Lower leg skin (tissue), 4 donors: ENCODE measurements at regions not wholly inside any gene's neighbourhood (a gene's known extent, or its start where the extent isn't known, plus 50 kb on each side); places are given as distances from the start of the nearest gene placed in this dataset.

Source experiments
- DNase-seq, 2 donors: peaks; one replicate each; pipeline ENCODE4 v3.0.0-alpha.2; 2019; ENCODE audit warnings: low spot score in 2 of 2
- H3K4me3 ChIP-seq: fragments of 200-600 bp; sonication (generic); 2 replicates; pipeline ENCODE4 v1.5.1; 2017; ENCODE audit warnings: mild to moderate bottlenecking, low read depth; ENCODE audit not compliant: poor library complexity, severe bottlenecking
- POLR2A ChIP-seq, 2 donors: fragments of 450-650 bp; IDR thresholded peaks; one replicate each; pipeline ENCODE4 v1.6.1; 2016 to 2017; ENCODE audit warnings: antibody characterized with exemption in 2 of 2, mild to moderate bottlenecking in 1 of 2, moderate library complexity in 1 of 2
- WGBS, 2 donors: methylation state at CpG; one replicate each; pipeline ENCODE4 v1.1.5; 2018; 5-methylcytosine and 5-hydroxymethylcytosine counted together
- intact Hi-C: fragments of 100-400 bp; cut with DNase I; formaldehyde crosslinking; loops from one replicate; pipeline ENCODE4 v1.15.0; 2023; ENCODE audit warnings: low total_unique reads
- TF ChIP-seq, protein P1 (sequence below), 3 donors: fragments of 450-650 bp; IDR thresholded peaks; one replicate each; pipeline ENCODE4 v1.5.1; 2016; ENCODE audit warnings: antibody characterized with exemption in 3 of 3, mild to moderate bottlenecking in 3 of 3, moderate library complexity in 2 of 3

DNA sequence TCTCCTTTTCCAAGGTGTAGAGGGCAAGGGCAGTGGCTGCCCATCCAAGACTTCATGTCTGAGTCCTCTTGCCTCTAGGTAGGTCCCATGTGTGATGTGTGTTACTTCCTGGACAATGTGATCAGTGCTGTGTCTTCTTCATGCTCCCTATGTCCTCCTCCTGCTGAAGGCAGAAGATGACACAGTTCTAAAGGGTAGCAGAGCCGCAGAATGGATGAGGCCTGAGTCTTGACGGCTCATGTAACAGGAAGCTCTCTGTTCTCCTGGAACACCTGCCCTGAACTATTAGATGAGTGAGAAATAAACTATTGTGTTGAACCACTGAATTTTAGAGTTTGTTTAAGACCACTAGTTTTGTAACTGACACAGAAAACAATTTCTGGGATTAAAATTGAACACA lies 165.9 kb downstream of the NDFIP2 start:
- no peak for TF ChIP-seq POLR2A (IDR thresholded peaks at IDR 0.05)
- TF ChIP-seq, protein P1, sequence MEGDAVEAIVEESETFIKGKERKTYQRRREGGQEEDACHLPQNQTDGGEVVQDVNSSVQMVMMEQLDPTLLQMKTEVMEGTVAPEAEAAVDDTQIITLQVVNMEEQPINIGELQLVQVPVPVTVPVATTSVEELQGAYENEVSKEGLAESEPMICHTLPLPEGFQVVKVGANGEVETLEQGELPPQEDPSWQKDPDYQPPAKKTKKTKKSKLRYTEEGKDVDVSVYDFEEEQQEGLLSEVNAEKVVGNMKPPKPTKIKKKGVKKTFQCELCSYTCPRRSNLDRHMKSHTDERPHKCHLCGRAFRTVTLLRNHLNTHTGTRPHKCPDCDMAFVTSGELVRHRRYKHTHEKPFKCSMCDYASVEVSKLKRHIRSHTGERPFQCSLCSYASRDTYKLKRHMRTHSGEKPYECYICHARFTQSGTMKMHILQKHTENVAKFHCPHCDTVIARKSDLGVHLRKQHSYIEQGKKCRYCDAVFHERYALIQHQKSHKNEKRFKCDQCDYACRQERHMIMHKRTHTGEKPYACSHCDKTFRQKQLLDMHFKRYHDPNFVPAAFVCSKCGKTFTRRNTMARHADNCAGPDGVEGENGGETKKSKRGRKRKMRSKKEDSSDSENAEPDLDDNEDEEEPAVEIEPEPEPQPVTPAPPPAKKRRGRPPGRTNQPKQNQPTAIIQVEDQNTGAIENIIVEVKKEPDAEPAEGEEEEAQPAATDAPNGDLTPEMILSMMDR (IDR thresholded peaks at IDR 0.05) = no peak
- DNase-seq = no peak
- intact Hi-C loops = no loop called here
- H3K4me3 ChIP-seq = no peak overlapping the region
- 75 to 86% methylated on average over 2 of the region's 2 CpGs for WGBS, 2 donors

DNA sequence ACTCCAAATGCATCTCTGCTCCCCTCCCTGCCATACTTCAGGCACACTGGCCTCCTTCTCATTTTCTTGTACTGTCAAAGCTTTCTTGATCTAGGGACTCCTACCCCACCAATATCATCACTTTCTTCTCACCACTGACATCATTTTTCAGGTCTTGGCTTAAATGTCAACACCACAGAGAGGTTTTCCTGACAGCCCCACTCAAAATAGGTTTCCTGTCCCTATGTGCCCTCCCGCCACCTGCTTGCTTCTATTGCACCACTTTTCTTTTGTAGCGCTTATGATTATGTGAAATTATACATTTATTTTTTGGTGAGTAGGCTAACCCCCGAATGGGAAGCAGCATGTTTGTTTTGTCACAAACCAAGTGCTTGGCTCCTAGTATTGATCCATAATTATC lies 164.6 kb downstream of the NDFIP2 start:
- 85 to 91% methylated on average over 3 of the region's 3 CpGs for WGBS, 2 donors
- no peak for DNase-seq
- intact Hi-C loops = no loop called here
- H3K4me3 ChIP-seq = no peak overlapping the region
- TF ChIP-seq POLR2A (IDR thresholded peaks at IDR 0.05) = no peak
- TF ChIP-seq, protein P1 (IDR thresholded peaks at IDR 0.05) = no peak

DNA sequence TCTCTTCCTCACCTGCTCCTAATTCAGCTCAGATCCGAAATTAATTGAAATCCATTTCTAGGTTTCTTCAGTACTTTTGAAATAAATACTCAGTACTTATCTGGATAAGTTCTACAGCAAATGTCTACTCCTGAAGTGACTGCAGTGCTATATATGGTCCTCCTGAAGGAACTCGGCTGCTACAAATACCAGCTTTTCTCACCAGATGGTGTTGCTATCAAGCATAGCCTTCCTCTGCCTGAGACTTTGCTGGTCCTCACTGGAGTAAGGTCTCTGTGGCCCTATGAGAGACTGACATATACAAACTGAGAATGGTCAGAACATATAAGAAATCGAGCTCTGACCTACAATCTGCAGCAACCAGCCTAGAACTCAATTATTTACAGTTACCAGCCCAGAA lies 161.6 kb downstream of the NDFIP2 start:
- TF ChIP-seq, protein P1 (IDR thresholded peaks at IDR 0.05) = no peak
- no peak for TF ChIP-seq POLR2A (IDR thresholded peaks at IDR 0.05)
- WGBS, 2 donors = 73 to 75% methylated on average over 3 of the region's 3 CpGs
- DNase-seq = no peak
- no peak overlapping the region for H3K4me3 ChIP-seq
- intact Hi-C loops = no loop called here

DNA sequence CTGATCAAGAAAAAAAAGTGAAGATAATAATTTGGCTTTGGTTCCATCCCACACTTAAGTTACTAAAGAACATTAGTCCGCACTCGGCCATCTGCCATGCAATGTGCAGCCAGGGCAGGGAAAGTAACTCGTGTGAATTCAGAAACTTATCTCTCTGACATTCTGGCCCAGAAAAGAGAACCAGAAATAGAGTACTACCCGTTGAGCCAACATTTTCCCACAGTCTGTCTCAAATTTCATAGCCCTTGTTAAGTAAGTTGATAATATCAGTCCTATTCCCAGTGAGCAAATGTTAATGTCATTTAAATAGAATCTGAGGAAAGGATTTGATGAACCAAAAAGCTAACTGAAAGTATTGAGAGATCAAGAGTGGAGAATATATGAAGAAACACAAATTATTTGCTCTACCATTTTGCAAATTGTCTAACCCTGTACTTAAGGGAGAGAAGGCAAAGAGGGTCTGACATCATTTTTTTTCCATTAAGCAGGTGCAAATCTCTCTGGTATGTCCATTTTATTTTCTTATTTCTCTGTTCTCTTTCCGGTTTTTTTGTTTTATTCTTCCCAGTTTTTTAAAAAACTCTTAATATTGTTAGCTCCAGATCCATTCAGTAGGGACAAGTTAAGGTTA lies 156.3 kb downstream of the NDFIP2 start:
- WGBS, 2 donors = 30 to 48% methylated on average over 5 of the region's 5 CpGs
- DNase-seq = no peak

DNA sequence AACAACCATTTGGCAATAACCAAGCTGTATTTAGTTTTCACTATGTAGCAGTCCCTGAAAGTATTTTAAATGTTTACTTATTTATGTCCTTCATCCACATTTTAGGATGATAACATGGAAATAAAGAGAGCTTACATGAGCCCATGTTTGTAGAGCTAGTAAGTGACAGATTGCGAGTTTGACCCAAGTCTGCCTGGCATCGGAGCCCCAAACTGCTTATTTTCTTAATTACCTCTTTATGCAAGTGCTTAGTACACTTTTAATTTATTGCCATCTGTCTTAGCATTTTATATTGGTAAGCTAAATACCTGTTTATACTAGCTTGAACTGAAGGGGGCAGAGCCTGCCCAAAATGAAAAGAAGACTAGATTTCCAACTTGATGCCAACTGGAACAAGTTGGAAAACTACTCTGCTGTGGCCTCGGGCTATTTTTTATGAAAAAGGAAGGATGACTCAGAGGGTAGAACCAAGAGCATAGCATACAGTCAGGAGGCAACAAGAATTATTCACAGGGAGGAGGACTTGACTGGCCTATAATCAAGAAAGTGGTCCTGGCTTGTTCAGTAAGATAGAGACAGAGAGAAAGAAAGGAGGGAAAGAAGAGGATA lies 150.2 kb downstream of the NDFIP2 start:
- intact Hi-C loops = no loop called here
- 24 to 28% methylated on average over 3 of the region's 3 CpGs for WGBS, 2 donors
- DNase-seq = peak in 1 of 2 donors; percentile 65

More for the DNA sequence above, 156.3 kb downstream of the NDFIP2 start:
- intact Hi-C loops = no loop called here
- no peak overlapping the region for H3K4me3 ChIP-seq
- TF ChIP-seq, protein P1 (IDR thresholded peaks at IDR 0.05) = no peak
- no peak for TF ChIP-seq POLR2A (IDR thresholded peaks at IDR 0.05)

More for the DNA sequence above, 150.2 kb downstream of the NDFIP2 start:
- TF ChIP-seq POLR2A (IDR thresholded peaks at IDR 0.05) = no peak
- TF ChIP-seq, protein P1 (IDR thresholded peaks at IDR 0.05) = no peak
- no peak overlapping the region for H3K4me3 ChIP-seq
